D721Med (cell line): ENCODE measurements at regions not wholly inside any gene's neighbourhood (a gene's known extent, or its start where the extent isn't known, plus 50 kb on each side); places are given as distances from the start of the nearest gene placed in this dataset.

Source experiments
- DNase-seq: peaks from one replicate; pipeline ENCODE4 v3.0.0; 2011; ENCODE audit warnings: low spot score; ENCODE audit not compliant: insufficient read length
- FAIRE-seq: peaks from 2 replicates; lab custom pipeline; 2011; peaks lifted over from hg19 to GRCh38; lab: Jason Lieb, UNC
- TF ChIP-seq, protein P1 (sequence below): IDR thresholded peaks from 2 replicates; pipeline ENCODE4 v1.5.1; 2012; ENCODE audit warnings: mild to moderate bottlenecking, control low read depth; ENCODE audit not compliant: insufficient read depth; ENCODE audit errors: missing control alignments

DNA sequence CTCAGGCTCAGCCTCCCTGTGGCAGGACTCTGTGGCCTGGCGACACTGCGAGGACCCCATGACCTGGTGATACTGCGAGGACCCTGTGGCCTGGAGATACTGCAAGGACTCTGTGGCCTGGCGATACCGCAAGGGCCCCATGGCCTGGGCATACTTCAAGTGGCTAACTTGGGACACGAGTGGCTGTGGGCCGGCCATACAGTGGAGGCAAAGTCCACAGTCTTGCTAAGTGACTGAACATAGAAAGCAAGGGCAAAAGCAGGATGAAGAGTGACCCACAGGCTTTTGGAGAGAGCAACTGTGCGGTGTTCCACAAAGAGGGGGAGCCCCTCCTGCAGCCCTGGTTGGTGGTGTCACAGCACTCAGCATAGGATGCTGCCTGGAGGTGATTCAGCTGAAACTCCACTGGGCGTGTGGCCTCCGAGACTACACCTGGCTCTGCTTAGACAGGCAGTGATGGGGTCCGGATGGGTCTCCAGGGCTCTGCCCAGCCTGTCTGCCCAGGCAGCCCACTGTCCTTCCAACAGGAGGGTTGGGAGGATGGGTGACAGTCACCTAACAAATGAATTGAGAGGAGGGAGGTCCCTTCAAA is 691.0 kb upstream of the HS6ST1 start:
- FAIRE-seq (no peak), DNase-seq (no peak)
- TF ChIP-seq, protein P1, sequence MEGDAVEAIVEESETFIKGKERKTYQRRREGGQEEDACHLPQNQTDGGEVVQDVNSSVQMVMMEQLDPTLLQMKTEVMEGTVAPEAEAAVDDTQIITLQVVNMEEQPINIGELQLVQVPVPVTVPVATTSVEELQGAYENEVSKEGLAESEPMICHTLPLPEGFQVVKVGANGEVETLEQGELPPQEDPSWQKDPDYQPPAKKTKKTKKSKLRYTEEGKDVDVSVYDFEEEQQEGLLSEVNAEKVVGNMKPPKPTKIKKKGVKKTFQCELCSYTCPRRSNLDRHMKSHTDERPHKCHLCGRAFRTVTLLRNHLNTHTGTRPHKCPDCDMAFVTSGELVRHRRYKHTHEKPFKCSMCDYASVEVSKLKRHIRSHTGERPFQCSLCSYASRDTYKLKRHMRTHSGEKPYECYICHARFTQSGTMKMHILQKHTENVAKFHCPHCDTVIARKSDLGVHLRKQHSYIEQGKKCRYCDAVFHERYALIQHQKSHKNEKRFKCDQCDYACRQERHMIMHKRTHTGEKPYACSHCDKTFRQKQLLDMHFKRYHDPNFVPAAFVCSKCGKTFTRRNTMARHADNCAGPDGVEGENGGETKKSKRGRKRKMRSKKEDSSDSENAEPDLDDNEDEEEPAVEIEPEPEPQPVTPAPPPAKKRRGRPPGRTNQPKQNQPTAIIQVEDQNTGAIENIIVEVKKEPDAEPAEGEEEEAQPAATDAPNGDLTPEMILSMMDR: no peak

DNA sequence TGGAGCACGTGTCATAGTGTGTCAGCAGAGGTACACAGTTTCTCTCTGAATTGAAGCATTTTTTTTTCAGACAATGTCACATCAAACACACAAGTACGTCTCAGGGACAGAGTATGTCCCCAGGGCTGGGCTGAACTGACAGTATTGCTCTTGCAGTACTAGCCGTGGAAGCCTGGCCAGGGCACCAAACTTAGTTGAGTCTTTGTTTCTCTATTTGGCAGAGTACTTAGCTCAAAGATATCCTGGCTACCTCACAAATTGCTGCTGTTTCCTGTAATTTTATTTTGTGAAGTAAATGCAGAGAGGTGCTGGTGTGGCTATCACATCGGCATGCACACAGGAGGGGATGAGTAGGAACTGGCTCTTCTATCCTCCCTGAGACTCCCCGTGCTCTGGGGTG is 691.6 kb upstream of the HS6ST1 start:
- TF ChIP-seq, protein P1: no peak
- FAIRE-seq: no peak
- no peak for DNase-seq

DNA sequence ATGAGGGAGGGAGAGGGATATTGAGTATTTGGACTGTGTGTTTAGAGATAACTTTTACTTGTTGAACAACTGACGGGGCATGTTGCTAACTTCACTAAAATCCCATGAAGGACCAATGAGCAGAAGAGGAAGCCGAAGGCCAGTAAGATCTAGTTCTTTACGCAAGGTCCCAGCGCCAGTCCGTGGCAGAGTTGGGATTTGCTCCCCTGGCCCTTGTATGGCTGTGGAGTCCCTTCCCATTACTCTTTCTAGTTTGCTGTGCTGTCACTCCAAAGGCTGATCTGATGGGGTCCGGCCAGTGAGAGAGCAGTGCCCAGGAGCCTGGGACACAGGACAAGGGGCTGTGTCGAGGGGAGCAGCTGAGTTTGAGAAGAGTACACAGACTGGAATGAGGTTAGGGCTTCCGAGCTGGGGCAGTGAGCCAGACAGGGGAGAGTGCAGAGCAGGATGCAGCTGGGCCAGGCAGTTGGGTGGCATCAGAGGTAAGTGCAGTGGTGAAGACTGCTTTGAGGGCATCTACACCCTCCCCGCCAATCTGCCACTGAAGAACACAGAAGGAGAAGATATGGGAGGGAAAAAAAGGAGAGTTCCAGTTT is 692.9 kb upstream of the HS6ST1 start:
- TF ChIP-seq, protein P1: no peak
- FAIRE-seq: no peak
- DNase-seq: no peak

DNA sequence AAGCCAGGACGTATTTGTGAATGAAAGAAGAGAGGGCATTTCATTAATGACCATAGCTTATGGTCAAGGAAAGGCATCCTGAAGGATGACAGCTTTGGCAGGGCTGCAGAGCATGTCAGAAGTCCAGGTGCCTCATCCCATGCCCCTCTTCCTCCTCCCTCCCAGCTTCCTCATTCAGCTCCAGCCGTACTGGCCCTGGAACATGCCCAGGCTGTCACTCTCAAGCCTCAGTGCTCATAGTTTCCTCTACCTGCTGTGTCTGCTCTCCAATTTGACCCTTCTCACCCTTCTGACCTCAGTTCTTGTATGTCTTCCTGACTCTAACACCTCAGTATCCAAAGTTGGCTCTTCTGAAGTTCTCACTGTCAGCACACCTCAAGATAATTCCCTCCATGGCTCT is 695.8 kb upstream of the HS6ST1 start:
- no peak for FAIRE-seq
- TF ChIP-seq, protein P1: no peak
- DNase-seq: no peak

DNA sequence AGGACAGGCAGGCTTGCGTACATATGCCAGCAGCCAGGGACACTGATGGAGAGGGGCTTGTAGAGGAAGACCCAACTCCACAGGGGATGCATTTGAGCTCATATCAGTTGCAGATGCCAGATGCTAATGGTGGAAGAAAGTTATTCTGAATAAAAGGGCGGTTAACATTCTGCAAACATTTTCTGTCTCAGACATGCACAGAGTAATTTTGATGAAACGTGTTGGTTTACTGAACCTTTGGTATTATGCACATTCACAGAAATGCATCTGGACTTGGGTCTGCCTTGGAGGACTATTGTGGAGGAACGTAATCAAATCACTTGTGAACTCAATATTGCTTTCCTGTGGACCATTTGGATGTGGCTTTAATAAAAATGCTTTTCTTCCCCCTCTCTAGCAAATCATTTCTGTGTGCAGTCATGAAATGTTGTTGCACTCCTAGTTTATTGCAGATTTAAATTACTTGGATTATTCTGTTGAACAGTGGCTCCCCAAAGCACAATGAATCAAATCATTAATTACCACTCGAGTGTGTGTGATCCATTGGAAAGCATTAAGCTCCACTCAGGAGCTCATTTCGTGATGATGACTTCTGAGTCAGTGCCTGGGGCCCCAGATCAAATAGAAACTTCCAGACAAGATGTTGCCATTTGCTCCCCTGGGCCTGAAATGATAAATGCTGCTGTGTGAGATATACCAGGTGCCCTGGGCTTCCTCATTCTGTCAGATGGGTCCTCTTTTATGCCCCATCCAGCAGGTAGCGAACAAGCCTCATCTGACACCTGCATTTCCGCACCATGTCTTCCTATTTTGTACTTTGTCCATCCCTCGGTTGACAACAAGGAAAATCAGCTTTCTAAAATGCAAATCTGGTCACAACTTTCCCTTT is 697.0 kb upstream of the HS6ST1 start:
- no peak for FAIRE-seq

DNA sequence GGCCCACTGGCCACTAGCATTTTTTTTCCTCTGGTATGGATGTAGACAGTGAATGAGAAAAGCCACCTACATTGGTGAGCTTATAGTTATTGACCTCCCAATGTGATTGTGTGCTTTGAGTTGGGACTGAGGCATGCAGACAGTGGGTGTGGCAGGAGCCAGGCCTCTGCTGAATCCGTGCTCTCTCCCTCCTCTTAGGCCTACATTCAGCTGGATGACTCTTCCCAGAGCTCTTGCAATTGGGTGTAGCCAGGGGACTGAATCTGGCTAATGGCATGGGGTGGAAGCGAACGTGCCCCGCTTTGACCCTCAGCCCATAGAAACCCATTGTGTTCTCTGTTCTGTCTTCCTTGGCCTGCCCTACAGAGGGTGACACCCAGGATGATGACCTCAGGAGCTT is 698.3 kb upstream of the HS6ST1 start:
- TF ChIP-seq, protein P1: no peak
- DNase-seq (no peak), FAIRE-seq (no peak)

More for the DNA sequence above, 697.0 kb upstream of the HS6ST1 start:
- no peak for DNase-seq
- TF ChIP-seq, protein P1: no peak
